ENCODE measurements at regions not wholly inside any gene's neighbourhood (a gene's known extent, or its start where the extent isn't known, plus 50 kb on each side); places are given as distances from the start of the nearest gene placed in this dataset.

DNA sequence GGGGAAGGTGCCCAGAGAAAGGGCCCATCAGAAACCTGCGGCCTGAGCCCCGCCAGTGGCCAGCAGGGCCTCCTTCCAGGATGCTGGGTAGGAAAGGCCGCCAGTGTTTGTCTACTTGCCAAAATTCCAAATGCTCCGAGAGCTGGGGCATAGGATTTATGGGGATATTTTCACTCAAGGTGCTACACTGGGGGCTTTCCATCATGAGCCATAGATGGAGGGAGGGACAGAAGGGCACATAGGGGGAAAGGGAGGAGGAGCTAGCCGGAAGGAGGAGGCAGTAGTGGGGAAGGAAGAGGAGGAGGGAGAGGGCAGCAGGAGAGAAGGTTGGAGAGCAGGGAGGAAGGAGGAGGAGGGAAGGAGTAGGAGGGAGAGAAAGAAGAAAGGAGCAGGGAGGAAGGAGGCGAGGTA, 494.7 kb upstream of the PROK2 start:
- ChIA-PET CTCF (no interaction called here), POLR2A (no interaction called here)
- no peak for DNase-seq (ENCODE audit: low read depth in 1 of 2, low spot score in 1 of 2)
- Histone ChIP-seq H3K4me3 (no peak overlapping the region), H3K4me2 (no peak overlapping the region), H3K27ac (no peak overlapping the region), H3K9me3 (peaks cover 8% of the 10 kb centered on the region; the same call in 2 of the 3 replicates), H3K4me1 (peaks cover 2% of the 10 kb centered on the region; the same call in 1 of the 3 replicates)
- TF ChIP-seq NR3C1 (IDR thresholded peaks at IDR 0.05) (no peak), RARB (CRISPR knock-in tag; IDR thresholded peaks at IDR 0.05) (no peak), TP53 (CRISPR knock-in tag; IDR thresholded peaks at IDR 0.05) (no peak), MYC (IDR thresholded peaks at IDR 0.05; ENCODE audit: borderline replicate concordance, low read length) (no peak), HOXB5 (CRISPR knock-in tag; IDR thresholded peaks at IDR 0.05) (no peak), CHD2 (IDR thresholded peaks at IDR 0.05; ENCODE audit: low read length, partially characterized antibody) (no peak), NFE2L2 (conservative IDR thresholded peaks at IDR 0.05; ENCODE audit: low read length) (no peak), CHD4 (IDR thresholded peaks at IDR 0.05; ENCODE audit: borderline replicate concordance) (no peak), HOXB13 (CRISPR knock-in tag; IDR thresholded peaks at IDR 0.05; ENCODE audit: low read depth) (no peak), RFX5 (IDR thresholded peaks at IDR 0.05) (no peak), HDAC2 (IDR thresholded peaks at IDR 0.05) (no peak)
- TF ChIP-seq, protein P1, sequence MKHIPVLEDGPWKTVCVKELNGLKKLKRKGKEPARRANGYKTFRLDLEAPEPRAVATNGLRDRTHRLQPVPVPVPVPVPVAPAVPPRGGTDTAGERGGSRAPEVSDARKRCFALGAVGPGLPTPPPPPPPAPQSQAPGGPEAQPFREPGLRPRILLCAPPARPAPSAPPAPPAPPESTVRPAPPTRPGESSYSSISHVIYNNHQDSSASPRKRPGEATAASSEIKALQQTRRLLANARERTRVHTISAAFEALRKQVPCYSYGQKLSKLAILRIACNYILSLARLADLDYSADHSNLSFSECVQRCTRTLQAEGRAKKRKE (CRISPR knock-in tag; IDR thresholded peaks at IDR 0.05; ENCODE audit: low read depth): no peak
- TF ChIP-seq, protein P2, sequence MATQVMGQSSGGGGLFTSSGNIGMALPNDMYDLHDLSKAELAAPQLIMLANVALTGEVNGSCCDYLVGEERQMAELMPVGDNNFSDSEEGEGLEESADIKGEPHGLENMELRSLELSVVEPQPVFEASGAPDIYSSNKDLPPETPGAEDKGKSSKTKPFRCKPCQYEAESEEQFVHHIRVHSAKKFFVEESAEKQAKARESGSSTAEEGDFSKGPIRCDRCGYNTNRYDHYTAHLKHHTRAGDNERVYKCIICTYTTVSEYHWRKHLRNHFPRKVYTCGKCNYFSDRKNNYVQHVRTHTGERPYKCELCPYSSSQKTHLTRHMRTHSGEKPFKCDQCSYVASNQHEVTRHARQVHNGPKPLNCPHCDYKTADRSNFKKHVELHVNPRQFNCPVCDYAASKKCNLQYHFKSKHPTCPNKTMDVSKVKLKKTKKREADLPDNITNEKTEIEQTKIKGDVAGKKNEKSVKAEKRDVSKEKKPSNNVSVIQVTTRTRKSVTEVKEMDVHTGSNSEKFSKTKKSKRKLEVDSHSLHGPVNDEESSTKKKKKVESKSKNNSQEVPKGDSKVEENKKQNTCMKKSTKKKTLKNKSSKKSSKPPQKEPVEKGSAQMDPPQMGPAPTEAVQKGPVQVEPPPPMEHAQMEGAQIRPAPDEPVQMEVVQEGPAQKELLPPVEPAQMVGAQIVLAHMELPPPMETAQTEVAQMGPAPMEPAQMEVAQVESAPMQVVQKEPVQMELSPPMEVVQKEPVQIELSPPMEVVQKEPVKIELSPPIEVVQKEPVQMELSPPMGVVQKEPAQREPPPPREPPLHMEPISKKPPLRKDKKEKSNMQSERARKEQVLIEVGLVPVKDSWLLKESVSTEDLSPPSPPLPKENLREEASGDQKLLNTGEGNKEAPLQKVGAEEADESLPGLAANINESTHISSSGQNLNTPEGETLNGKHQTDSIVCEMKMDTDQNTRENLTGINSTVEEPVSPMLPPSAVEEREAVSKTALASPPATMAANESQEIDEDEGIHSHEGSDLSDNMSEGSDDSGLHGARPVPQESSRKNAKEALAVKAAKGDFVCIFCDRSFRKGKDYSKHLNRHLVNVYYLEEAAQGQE (IDR thresholded peaks at IDR 0.05): no peak
- WGBS (ENCODE audit: missing lambda C conversion rate): 47% methylated on average over 6 of the region's 6 CpGs
- FAIRE-seq: no peak
- ATAC-seq: 0 out of 6 replicates have a peak, but pooled peaks of 1 of the 2 experiments have one; percentile 25

DNA sequence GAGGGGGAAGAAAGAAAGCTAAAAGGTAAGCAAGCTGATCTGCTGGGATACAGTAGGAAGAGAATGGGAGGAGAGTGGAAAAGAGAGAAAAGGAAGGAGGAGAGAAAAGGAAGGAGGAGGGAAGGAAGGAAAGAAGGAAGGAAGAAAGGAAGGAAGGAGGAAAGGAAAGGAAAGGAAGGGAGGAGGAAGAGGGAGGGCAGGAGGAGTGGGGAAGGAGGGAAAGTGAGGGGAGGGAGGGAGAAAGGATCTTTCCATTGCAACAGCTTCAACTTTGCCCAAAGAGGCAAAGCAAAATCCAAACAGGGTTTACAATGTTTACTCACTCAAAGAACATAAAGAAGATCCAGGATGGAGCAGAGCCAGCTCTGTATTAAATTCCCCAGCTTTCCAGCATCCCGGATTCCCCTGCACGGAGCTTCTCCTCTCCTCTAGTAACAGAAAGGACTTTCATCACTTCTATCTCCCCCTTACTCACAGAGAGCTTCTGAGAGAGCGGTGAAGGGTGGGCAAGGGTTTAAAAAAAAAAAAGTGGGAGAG, 494.2 kb upstream of the PROK2 start:
- TF ChIP-seq, protein P3, sequence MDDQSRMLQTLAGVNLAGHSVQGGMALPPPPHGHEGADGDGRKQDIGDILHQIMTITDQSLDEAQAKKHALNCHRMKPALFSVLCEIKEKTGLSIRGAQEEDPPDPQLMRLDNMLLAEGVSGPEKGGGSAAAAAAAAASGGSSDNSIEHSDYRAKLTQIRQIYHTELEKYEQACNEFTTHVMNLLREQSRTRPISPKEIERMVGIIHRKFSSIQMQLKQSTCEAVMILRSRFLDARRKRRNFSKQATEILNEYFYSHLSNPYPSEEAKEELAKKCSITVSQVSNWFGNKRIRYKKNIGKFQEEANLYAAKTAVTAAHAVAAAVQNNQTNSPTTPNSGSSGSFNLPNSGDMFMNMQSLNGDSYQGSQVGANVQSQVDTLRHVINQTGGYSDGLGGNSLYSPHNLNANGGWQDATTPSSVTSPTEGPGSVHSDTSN (IDR thresholded peaks at IDR 0.05): no peak
- TF ChIP-seq CBX2 (IDR thresholded peaks at IDR 0.05; ENCODE audit: borderline replicate concordance, low read depth): no peak
- TF ChIP-seq ZC3H11A (IDR thresholded peaks at IDR 0.05): no peak
- TF ChIP-seq KDM5A (IDR thresholded peaks at IDR 0.05): no peak
- TF ChIP-seq FOSB (CRISPR knock-in tag; IDR thresholded peaks at IDR 0.05): no peak
- TF ChIP-seq JUN (IDR thresholded peaks at IDR 0.05): no peak
- TF ChIP-seq RCOR1 (IDR thresholded peaks at IDR 0.05; ENCODE audit: low read depth, low read length): no peak
- no peak for TF ChIP-seq HOXB5 (CRISPR knock-in tag; IDR thresholded peaks at IDR 0.05)
- no peak for TF ChIP-seq HDAC2 (IDR thresholded peaks at IDR 0.05)
- no peak for TF ChIP-seq RARB (CRISPR knock-in tag; IDR thresholded peaks at IDR 0.05)
- TF ChIP-seq, protein P1 (CRISPR knock-in tag; IDR thresholded peaks at IDR 0.05; ENCODE audit: low read depth): no peak
- TF ChIP-seq NFE2L2 (conservative IDR thresholded peaks at IDR 0.05; ENCODE audit: low read length): no peak
- TF ChIP-seq RFX5 (IDR thresholded peaks at IDR 0.05): no peak
- TF ChIP-seq, protein P4, sequence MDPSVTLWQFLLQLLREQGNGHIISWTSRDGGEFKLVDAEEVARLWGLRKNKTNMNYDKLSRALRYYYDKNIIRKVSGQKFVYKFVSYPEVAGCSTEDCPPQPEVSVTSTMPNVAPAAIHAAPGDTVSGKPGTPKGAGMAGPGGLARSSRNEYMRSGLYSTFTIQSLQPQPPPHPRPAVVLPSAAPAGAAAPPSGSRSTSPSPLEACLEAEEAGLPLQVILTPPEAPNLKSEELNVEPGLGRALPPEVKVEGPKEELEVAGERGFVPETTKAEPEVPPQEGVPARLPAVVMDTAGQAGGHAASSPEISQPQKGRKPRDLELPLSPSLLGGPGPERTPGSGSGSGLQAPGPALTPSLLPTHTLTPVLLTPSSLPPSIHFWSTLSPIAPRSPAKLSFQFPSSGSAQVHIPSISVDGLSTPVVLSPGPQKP (IDR thresholded peaks at IDR 0.05; ENCODE audit: low read depth, low read length): no peak
- TF ChIP-seq NPAS2 (CRISPR knock-in tag; IDR thresholded peaks at IDR 0.05; ENCODE audit: borderline replicate concordance): no peak
- TF ChIP-seq POLR2A (IDR thresholded peaks at IDR 0.05; ENCODE audit: low read length): no peak
- no peak for TF ChIP-seq HOXB13 (CRISPR knock-in tag; IDR thresholded peaks at IDR 0.05; ENCODE audit: low read depth)
- no peak for TF ChIP-seq TP53 (CRISPR knock-in tag; IDR thresholded peaks at IDR 0.05)
- no peak for TF ChIP-seq CHD4 (IDR thresholded peaks at IDR 0.05; ENCODE audit: borderline replicate concordance)
- TF ChIP-seq CEBPB (IDR thresholded peaks at IDR 0.05): no peak
- POLR2A ChIA-PET: no interaction called here
- FAIRE-seq: no peak

More for the DNA sequence above, 494.2 kb upstream of the PROK2 start:
- H3K4me2 ChIP-seq: no peak overlapping the region
- 22% methylated on average over 3 of the region's 3 CpGs for WGBS (ENCODE audit: missing lambda C conversion rate)
- H3K27ac ChIP-seq: no peak overlapping the region
- peaks cover 6% of the 10 kb centered on the region; the same call in 1 of the 3 replicates for H3K4me1 ChIP-seq
- CTCF ChIA-PET: no interaction called here
- ATAC-seq (no peak), DNase-seq (ENCODE audit: low read depth in 1 of 2, low spot score in 1 of 2) (no peak)
- no peak overlapping the region for H3K4me3 ChIP-seq
- H3K9me3 ChIP-seq: peaks cover 8% of the 10 kb centered on the region; the same call in 2 of the 3 replicates
